Calu3 (cell line): ENCODE measurements at regions not wholly inside any gene's neighbourhood (a gene's known extent, or its start where the extent isn't known, plus 50 kb on each side); places are given as distances from the start of the nearest gene placed in this dataset.

Experiments
- BruUV-seq: library from RNA; stranded (reverse); fragments of 400-500 nt; replicated peaks from 2 replicates; lab custom pipeline; 2021; lab: Mats Ljungman, UMichigan
- CTCF ChIA-PET: fragments of 300-600 bp; sonication (Branson Sonifier 250); formaldehyde crosslinking; loops from one replicate; lab custom pipeline; 2022; ENCODE audit warnings: antibody characterized with exemption; lab: Charles Lee
- DNase-seq: peaks from one replicate; pipeline ENCODE4 v3.0.0; 2022
- H3K27ac Mint-ChIP-seq: one replicate; pipeline ENCODE4 v1.8.0; 2022; ENCODE audit warnings: mixed read lengths; ENCODE audit not compliant: unreplicated experiment
- H3K27me3 Mint-ChIP-seq: one replicate; pipeline ENCODE4 v1.8.0; 2022; ENCODE audit warnings: mixed read lengths; ENCODE audit not compliant: unreplicated experiment
- H3K36me3 Mint-ChIP-seq: one replicate; pipeline ENCODE4 v1.8.0; 2022; ENCODE audit warnings: mild to moderate bottlenecking, moderate library complexity, mixed read lengths; ENCODE audit not compliant: insufficient read depth, unreplicated experiment
- H3K4me1 Mint-ChIP-seq: one replicate; pipeline ENCODE4 v1.8.0; 2022; ENCODE audit warnings: mild to moderate bottlenecking, low read depth, mixed read lengths; ENCODE audit not compliant: unreplicated experiment
- H3K4me3 Mint-ChIP-seq: one replicate; pipeline ENCODE4 v1.8.0; 2022; ENCODE audit warnings: mild to moderate bottlenecking, low read depth, moderate library complexity, mixed read lengths; ENCODE audit not compliant: unreplicated experiment
- H3K9me3 Mint-ChIP-seq: one replicate; pipeline ENCODE4 v1.8.0; 2022; ENCODE audit warnings: low read depth, mixed read lengths; ENCODE audit not compliant: unreplicated experiment
- CTCF ChIP-seq: fragments of 200-600 bp; IDR thresholded peaks from one replicate; pipeline ENCODE4 v1.8.0; 2022; ENCODE audit warnings: antibody characterized with exemption; ENCODE audit not compliant: unreplicated experiment
- intact Hi-C: fragments of 100-400 bp; cut with micrococcal nuclease; formaldehyde crosslinking; loops from one replicate; pipeline ENCODE4 v1.10.0; 2022; ENCODE audit not compliant: unreplicated experiment

- no peak overlapping the region for H3K27ac Mint-ChIP-seq
- no TSS peak for BruUV-seq
- no peak overlapping the region for H3K4me3 Mint-ChIP-seq
- CTCF ChIA-PET, result no interaction called here
- peaks cover 23% of the 10 kb centered on the region for H3K9me3 Mint-ChIP-seq
- no peaks in the 10 kb centered on the region for H3K4me1 Mint-ChIP-seq
- intact Hi-C loops, result no loop called here
- no peaks in the 10 kb centered on the region for H3K36me3 Mint-ChIP-seq
- H3K27me3 Mint-ChIP-seq, result no peaks in the 10 kb centered on the region
- no peak for TF ChIP-seq CTCF
- DNase-seq, result no peak
Observed at GRCh38 chr6:23478312-23478711, 647.7 kb upstream of the NRSN1 start.

- Mint-ChIP-seq H3K36me3 (no peaks in the 10 kb centered on the region), H3K27me3 (no peaks in the 10 kb centered on the region), H3K9me3 (peaks cover 12% of the 10 kb centered on the region), H3K27ac (no peak overlapping the region), H3K4me1 (no peaks in the 10 kb centered on the region), H3K4me3 (no peak overlapping the region)
- no TSS peak for BruUV-seq
- intact Hi-C loops, result no loop called here
- no peak for TF ChIP-seq CTCF
- CTCF ChIA-PET, result no interaction called here
- no peak for DNase-seq
Observed at GRCh38 chr6:23483896-23484295, 642.1 kb upstream of the NRSN1 start.

GRCh38 chr6:23494367-23494766 lies 631.6 kb upstream of the NRSN1 start:
- no TSS peak for BruUV-seq
- H3K27me3 Mint-ChIP-seq, result no peaks in the 10 kb centered on the region
- CTCF ChIA-PET, result no interaction called here
- H3K9me3 Mint-ChIP-seq, result peaks cover 19% of the 10 kb centered on the region
- intact Hi-C loops, result no loop called here
- no peak overlapping the region for H3K27ac Mint-ChIP-seq
- TF ChIP-seq CTCF, result no peak
- DNase-seq, result no peak
- no peaks in the 10 kb centered on the region for H3K4me1 Mint-ChIP-seq
- no peaks in the 10 kb centered on the region for H3K36me3 Mint-ChIP-seq
- H3K4me3 Mint-ChIP-seq, result no peak overlapping the region

GRCh38 chr6:23498013-23498412 lies 628.0 kb upstream of the NRSN1 start:
- CTCF ChIA-PET, result no interaction called here

More at GRCh38 chr6:23498013-23498412, 628.0 kb upstream of the NRSN1 start:
- BruUV-seq, result no TSS peak
- intact Hi-C loops, result no loop called here
- TF ChIP-seq CTCF, result no peak
- Mint-ChIP-seq H3K36me3 (no peaks in the 10 kb centered on the region), H3K4me1 (no peaks in the 10 kb centered on the region), H3K27ac (no peak overlapping the region), H3K9me3 (peaks cover 14% of the 10 kb centered on the region), H3K4me3 (no peak overlapping the region), H3K27me3 (no peaks in the 10 kb centered on the region)
- DNase-seq, result no peak
